ENCODE measurements at regions not wholly inside any gene's neighbourhood (a gene's known extent, or its start where the extent isn't known, plus 50 kb on each side); places are given as distances from the start of the nearest gene placed in this dataset.
"Not testable (repeated sequence)": the region's sequence is repeated elsewhere in the genome, so short reads cannot be mapped to it uniquely, and the experiment has no call there.

DNA sequence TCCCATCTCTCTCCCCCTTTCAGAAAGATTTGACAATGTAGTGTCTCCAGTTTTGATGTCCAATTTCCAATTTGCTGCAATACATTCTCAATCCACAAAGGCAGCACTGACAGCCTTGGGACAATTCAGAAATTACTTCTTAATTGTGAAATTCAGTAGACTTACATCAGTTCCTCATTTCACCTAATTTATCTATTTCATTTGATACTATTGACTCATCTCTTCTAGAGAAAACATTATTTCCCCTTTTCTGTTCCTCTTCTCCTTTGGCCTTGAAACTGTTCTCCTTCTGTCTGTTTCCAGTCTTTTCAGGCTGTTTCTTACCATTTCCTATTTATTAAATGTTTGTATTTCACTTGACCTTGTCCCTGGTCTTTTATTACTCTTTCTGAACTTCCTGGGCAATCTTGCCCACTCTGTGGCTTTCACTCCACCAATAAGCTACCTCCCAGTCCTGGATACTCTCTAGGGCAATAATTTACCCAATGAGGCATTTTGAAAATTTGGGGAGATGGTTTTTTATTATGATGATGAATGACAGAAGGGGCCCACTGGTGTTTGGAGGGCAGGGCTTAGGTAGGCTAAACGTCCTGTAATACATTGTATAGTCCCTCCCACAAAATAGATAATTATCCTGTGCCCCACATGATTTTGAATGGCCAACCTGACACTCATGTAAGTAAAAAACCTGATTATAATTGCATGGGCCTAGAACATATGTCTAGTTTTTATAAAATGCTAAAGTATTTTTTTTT lies 498.0 kb upstream of the BOD1L1 start:
- no peak for DNase-seq

DNA sequence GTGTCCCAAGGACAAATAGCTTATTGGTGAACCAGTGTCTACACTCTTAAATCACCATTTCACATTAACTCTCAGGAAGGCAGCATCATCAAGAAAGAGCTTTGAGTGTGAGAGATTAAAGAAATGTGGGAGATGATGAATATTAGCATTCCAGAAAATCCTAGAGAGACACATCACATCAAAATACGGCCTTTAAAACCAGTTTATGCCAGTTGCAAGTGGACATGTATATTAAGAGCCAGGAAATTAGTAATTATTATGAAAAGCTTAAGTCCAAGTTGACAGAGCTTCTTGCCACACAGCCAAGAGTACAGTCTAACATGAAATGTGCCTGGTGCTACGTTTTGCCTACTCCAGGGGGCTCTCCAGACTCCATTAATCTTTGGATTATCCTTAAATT lies 503.0 kb upstream of the BOD1L1 start:
- peak; percentile 12 for DNase-seq

DNA sequence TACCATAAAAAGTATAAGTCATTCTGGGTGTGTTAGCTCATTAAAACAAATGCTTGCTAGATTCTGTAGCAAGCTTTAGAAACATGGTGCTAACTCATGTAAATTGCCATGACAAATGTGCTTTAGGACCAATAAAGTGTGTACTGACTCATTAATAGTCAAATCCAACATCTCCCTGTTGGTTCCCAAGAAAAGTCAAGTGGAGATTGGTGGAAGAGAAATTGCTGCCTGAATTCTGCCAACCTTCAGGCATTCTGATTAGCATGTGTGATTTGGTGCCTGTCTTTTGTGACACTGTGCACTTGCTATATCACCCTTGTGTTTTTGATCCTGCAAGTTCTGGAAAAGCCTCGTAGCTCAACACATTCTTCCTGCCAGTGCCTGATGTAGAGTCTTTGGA lies 503.8 kb upstream of the BOD1L1 start:
- DNase-seq = no peak

DNA sequence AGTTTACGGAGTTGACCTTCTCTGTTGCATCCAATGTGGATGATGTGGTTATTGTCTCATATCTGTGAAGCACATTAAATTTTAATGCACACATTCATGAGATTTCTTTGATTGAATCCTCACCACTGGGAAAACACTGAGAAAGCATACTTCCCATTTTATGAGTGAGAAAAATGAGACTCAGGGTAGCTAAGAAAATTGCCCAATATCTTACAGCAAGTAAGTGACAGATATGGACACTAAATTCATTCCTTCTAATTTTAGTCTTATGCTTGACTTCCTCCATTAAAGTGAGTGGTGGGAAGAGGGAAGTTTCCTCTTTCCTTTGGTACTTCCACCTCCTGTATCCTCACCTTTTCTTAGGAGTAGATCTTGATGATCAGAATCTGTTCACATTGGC lies 504.8 kb upstream of the BOD1L1 start:
- no peak for DNase-seq

DNA sequence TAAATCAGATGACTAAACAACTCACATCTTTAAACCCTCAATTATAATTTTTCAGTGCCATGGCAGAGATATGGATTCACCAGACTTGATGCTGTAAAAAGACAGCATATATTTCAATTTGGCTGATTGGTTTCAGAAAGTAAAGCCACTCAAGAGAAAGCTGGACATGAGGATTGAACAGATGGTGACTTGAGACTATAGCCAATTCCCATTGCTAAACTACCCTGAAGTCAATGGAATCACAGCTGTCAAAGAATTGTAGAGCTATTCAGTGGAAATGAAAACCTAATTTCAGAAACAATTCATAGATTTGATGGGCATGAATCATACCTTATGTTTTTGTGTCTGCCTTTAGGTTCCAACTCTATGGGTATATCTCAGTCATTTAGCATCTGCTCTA lies 510.6 kb upstream of the BOD1L1 start:
- DNase-seq = no peak

DNA sequence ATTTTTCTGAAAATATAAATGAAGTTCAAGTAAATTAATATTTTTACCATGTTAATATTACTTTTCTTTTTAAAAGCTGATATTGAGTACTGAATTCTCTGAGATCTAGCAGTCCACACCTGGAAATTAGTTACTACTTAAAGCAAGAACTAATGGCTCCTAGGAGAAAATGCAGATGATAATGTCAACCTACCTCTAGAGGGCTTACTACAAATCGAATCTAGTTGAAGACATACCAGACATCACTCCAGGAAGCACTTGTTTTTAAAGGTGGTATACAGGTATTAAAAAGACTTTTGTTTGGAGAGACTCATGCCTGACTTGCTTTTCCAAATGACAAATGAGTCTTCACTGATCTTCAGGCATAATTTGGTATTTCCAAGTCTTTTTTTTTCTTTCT lies 516.4 kb upstream of the BOD1L1 start:
- DNase-seq = no peak

DNA sequence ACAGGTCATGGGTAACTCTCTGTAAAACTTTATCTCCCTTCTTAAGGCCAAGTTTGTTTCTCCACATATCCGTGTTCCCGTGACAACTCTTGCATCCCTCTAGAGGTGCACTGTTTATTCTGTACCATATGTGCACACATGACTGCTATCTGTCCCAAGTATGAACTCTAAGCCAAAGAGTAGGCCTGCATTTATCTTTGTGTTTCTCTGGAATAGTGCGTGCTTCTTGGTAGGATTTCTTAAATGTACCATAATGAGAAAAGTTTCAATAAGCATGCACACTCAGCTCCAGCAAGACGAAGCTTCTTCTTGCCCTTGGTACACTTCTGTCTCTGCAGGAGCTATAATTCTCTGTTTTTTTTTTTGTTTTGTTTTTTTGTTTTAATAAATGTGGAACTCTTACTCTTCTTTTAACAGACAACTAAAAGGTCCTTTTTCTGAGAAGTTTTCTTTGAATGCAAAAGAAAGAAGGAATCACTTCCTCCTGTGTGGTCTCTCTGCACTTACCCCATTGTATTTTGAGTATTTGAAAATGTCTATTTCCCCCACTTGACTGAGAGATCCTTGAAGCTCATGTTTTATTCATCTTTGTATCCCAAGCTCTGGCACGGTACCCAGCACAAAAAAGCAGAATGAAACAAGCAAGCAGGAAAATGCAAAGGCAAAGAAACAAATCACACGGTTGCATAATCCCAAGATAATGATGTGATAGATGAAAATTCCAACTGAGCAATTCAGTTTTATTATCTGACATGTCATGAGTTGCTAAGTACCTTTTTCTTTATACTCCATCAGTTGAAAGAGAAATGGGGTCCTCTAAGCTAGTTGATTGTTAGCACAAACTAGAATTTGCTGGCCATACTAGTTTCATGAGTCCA lies 521.9 kb upstream of the BOD1L1 start:
- no peak for DNase-seq

DNA sequence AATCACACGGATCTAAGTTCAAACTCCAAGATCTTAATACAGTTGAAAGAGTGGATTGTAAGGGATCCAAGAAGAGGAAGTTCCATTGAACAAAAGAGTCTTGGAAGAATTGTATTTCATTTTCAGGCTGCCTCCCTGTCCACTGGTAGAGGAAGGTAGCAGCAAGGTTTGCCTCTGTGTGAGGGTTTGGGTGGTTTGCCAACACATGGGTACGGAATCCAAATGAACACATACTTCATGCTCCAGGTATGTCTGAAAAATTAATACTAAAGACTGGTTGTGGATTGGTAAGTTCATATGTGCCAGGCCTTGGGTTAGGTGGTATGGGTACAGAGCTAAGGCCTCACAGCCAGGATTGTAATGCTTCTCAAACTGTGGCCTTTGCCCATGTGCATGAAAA lies 523.6 kb upstream of the BOD1L1 start:
- no peak for DNase-seq

DNA sequence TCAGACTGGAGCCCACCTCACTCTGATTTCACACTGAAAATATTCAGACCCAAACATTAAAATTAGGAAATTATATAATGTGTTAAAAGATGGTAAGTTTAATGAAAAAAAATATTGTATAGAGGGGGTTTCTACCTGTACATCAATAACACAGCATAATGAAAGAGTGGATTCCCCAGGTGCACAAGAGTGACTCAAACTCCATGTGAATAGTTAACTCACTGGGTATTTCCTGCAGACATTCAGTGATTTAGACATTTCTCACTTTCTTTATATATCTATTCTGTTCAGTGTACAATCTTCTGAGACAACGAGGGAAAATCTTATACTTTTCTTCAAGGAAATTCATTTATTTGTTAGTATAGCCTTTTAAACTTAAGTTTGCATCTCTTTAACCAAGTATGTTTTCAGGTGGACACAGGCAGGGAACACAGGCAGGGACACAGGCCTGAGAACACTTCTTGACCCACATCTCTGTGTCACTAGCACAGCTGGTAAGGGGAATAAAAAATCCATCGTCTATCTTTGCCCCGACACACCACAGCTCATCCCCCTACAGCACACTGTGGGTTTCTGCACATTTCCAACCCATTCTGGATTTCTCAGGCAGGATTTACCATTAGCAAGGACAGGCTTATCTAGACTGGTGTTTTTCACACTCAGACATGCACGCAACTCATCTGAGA lies 525.5 kb upstream of the BOD1L1 start:
- DNase-seq = no peak

DNA sequence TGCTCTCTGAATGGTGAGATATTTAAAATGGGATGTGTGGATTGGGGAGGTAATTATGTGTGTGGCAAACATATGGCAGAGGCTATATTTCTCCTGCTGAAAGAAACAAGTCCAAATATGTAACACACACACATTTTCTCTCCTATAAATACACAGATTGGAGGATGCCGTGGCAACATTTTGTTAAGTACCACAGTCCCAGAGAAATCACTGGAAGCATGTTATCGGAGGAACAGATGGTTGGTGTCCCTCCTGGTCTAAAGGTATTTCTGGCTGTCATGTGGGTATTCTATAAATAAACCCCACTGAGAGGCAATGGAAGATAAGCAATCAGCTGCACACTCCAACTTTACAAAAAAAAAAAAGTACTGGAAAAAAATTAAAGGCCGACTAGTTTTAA lies 528.3 kb upstream of the BOD1L1 start:
- no peak for DNase-seq

DNA sequence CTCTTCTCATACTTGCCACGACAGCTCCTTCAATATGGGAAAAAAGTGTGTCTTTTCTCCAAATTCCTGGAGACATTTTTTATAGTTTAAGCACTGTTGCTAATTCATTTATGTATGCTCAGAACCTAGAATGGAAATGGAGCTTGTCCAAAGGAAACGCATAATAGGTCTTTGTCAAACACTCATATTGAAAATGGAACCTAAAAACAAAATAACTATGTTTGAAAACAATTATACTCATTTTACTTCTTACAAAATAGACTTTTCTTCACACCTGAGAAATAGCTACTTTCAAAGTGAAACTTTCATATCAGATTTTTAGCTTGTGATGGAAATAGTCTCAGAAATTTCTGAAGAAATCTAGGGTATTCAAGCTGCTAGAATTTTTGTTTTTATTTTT lies 529.7 kb upstream of the BOD1L1 start:
- no peak for DNase-seq

DNA sequence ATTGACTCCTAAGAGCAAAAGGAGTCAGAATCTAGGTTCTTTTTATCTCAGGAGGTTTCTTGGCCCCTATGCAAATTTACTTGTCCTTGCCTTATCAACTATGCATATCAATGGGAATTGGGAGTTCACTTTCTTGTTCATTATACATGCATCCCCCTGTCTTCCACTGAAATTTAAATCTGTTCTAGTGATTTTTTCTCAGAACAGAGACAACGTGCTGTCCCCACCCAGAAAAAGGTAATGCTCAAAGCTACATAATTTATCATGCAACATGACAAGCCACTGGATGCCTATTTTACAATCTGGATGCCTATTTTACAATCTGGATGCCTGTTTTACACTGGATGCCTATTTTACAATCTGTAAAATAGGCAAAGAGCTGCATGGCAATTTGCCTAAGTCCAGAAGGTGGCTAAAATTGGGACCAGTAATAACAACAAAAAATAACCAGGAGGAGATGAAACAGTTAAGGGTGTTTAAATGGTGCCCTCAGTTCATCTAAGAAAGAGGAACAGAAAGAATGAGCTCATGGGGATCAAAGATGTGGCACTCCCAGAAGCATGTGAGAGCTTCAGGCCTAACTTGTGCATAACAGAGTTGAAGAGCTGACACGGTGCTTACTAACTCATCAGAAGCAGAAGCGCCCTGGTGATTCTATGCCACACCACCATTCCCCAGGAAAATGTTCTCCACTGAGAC lies 537.8 kb upstream of the BOD1L1 start:
- no peak for DNase-seq

DNA sequence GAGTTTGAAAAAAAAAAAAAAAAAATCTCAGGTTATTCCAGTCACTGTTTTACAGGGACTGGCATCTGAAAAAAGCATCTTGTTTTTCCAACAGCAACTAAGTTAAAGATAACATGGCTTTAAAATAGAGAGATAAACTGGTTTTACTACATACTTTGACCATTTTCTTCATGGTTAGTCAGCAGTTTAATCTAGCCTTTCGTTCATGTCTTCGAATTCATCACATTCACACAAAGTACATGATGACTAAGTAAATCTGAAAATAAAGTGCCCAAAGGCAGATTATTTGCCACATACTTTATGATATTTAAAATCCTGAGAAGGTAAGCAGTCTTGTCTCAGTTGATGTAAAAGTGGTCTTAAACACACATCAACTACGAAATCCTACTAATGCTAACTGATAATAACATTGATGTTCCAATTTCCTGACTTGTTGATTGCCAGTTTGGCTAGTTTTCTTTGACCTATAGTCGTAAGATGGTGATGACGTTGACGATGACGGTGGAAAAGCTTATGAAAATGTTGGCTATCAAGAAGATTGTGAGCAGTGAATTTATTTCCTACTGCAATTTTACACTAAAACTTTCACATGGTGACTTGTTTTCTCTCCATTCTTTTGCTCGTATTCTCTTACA lies 540.5 kb upstream of the BOD1L1 start:
- DNase-seq = peak; percentile 18

DNA sequence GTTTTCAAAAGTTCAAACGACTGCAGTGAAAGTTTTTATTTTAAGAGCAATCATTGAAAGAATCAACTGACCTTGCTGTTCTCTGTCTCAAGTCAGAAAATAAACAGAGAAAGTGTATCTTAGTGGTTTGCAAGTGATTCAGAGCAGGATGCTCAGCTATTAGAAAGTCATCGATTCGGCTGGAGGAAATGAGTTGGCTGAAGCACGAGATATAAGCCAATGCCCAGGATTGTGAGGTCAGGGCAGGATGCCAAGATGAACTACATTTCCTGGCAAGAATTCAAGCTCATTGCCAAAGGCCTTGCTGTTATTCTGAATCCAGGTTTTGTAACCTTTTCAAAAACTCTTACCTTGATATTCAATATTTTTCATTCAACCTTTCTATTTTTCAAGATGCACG lies 541.4 kb upstream of the BOD1L1 start:
- DNase-seq = peak; percentile 86

DNA sequence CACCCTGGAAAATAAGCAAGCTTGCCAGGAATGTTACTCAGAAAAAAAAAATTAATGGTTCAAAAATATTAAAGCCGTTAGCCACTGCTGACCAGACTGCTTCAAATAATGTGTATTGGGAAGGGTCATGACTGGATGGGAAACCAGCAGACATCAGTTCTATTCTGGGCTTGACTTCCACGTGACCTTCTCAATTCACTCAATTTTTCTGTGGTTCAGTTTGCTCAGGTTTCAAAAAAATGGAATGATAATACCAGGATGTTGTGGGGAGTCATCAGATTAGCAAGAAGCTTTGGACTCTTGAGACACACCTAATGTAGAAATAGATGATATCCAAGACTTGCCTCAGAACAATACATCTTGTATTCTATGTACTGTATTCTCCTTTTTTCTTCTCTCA lies 541.9 kb upstream of the BOD1L1 start:
- DNase-seq = peak; percentile 68

DNA sequence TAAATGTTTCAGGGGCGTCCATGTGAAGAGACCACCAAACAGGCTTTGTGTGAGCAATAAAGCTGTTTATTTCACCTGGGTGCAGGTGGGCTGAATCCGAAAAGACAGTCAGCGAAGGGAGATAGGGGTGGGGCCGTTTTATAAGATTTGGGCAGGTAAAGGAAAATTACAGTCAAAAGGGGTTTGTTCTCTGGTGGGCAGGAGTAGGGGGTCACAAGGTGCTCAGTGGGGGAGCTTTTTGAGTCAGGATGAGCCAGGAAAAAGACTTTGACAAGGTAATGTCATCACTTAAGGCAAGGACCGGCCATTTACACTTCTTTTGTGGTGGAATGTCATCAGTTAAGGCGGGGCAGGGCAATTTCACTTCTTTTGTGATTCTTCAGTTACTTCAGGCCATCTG lies 542.4 kb upstream of the BOD1L1 start:
- not testable (repeated sequence) for DNase-seq

DNA sequence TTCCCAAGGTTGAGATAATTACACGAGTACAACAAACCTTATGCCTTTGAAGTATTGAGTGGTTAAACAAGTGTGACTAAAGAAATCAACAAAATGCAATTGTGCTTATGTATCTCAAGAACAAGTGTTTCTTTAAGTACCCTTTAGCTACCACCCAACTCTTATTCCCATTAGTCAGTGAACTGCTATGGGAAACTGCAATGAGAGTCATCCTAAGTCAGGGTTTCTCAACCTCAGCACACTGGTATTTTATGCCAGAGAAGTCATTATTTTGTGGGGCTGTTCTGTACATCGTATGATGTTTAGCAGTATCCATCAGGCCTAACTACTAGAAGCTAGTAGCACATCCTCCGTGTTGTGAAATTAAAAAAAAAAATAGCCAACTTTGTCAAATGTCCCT lies 549.1 kb upstream of the BOD1L1 start:
- DNase-seq = no peak

DNA sequence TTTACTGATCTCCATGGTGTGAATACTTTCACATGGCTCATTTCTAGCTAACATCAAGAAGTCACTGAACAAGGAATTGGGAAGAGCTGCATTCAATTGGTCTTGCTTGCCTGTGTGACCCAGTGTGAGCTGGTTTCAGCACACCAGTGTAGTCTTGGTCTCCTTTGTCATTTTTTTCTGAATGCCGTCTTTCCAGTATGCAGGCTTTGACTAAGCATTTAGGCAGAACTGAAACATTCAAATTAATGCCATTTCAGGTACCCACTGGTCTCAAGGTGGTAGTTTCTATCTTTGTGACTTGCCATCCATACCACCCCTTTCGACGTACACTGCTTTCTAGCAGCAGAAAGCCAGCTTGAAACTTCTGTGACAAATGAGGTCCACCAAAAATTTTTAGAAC lies 550.5 kb upstream of the BOD1L1 start:
- DNase-seq = no peak

DNA sequence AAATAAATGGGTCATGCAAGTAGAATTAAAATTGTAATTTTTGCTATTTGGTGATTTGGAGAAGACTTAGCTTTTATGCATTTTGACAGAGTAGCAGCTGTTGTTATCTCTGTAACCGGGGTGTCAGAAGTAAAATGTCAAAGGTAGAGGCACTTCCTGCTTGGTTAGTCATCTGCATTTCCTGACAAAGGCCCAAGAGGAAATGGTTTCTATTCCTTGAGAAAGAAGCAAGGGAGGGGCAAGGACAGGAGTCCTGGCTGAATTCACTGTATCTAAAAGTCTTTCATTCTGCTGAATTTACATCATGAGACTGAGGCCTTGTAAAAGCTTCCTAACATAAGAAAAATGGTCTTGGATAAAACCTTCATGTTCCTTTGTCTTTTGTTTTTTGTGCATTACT lies 550.9 kb upstream of the BOD1L1 start:
- DNase-seq = peak; percentile 41

DNA sequence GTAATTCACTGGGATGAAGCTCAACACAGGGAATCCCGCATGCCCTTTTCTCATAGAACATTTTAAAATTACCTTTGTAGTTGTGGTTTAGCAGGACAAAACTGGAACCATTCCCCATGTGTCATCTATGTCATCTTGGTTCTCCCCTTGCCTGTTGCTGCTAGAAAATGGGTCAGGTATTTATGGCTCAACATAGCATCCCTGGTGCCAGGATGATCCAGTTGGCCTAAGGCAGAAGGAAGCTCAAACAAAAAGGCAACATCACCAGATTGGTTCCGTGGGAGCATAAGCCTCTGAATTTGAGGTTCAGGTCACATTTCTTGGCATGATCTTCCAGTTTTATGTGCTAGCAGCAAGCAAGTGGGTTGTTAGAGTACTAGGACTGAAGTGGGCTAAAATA lies 552.6 kb upstream of the BOD1L1 start:
- DNase-seq = no peak

DNA sequence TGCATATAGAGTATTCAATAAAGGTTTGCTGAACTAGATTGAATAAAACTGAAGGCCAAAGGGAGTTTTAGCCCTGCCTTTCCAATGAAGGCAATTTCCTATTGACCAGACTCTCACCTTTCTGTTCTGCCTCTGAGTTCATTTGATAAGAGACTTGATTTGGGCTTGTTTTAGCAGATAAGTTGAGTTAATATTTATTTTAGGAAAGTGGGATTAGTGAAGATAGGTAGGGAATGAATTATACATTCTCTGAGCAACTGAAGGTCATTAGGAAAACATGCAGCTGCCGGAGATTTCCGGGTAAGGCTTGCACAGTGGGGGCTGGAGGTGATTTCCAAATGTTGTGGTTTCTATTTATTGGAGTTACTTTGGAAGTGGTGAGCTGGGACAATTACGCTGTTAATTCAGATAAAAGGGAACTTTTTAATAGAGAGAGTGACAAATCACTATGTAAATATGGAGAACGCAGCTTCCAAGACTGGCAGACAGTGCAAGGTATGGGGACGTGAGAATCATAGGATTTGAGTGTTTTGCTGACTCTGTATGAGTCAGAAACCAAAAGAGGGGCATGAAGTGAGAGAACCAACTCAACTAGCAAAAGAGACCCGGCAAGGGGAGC lies 553.6 kb upstream of the BOD1L1 start:
- DNase-seq = peak; percentile 21

DNA sequence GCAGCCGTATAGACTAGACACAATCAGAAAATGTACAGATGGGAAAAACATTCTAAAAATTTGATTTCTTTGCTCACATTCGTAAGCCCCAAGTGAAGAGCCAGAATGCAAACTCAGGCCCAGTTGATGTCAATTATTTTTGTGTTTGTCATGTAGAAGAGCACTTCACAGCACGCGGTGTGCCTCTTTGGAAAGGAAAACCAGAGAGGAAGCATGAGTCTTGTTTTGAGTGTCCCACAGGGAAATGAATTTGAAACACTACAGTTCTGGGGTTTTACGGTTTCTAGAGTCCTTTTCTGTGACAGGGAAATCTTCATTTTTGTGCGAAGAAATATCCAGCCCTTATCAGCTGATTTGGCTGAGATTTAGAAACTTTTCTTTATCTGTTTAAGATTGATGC lies 554.6 kb upstream of the BOD1L1 start:
- DNase-seq = no peak
